ENCODE measurements at regions not wholly inside any gene's neighbourhood (a gene's known extent, or its start where the extent isn't known, plus 50 kb on each side); places are given as distances from the start of the nearest gene placed in this dataset.
A peak's percentile ranks its signal among the peaks of the same experiment; 100 is the strongest.

GRCh38 chr15:99921101-99921500 is 187.9 kb upstream of the LYSMD4 start:
- no peak for DNase-seq (ENCODE audit: low read depth, low spot score)

- no peak for DNase-seq (ENCODE audit: low read depth, low spot score)
Measured at GRCh38 chr15:99918072-99918471, 184.8 kb upstream of the LYSMD4 start.

GRCh38 chr15:99917252-99917651 is 184.0 kb upstream of the LYSMD4 start:
- no peak for DNase-seq (ENCODE audit: low read depth, low spot score)

- peak; percentile 86 for DNase-seq (ENCODE audit: low read depth, low spot score)
Measured at GRCh38 chr15:99916668-99917223, 183.5 kb upstream of the LYSMD4 start.

- DNase-seq (ENCODE audit: low read depth, low spot score): no peak
Measured at GRCh38 chr15:99914723-99915122, 181.5 kb upstream of the LYSMD4 start.

- no peak for DNase-seq (ENCODE audit: low read depth, low spot score)
Measured at GRCh38 chr15:99911816-99912215, 178.6 kb upstream of the LYSMD4 start.

- DNase-seq (ENCODE audit: low read depth, low spot score): peak; percentile 61
Measured at GRCh38 chr15:99909592-99910295, 176.5 kb upstream of the LYSMD4 start.

- no peak for DNase-seq (ENCODE audit: low read depth, low spot score)
Measured at GRCh38 chr15:99907698-99908097, 174.5 kb upstream of the LYSMD4 start.

GRCh38 chr15:99906793-99907192 is 173.6 kb upstream of the LYSMD4 start:
- no peak for DNase-seq (ENCODE audit: low read depth, low spot score)

- DNase-seq (ENCODE audit: low read depth, low spot score): no peak
Measured at GRCh38 chr15:99906311-99906710, 173.1 kb upstream of the LYSMD4 start.

GRCh38 chr15:99902248-99902928 is 169.2 kb upstream of the LYSMD4 start:
- DNase-seq (ENCODE audit: low read depth, low spot score): no peak

GRCh38 chr15:99895956-99896311 is 162.7 kb upstream of the LYSMD4 start:
- DNase-seq (ENCODE audit: low read depth, low spot score): no peak

- DNase-seq (ENCODE audit: low read depth, low spot score): no peak
Measured at GRCh38 chr15:99895189-99895955, 162.1 kb upstream of the LYSMD4 start.

- DNase-seq (ENCODE audit: low read depth, low spot score): no peak
Measured at GRCh38 chr15:99878835-99879234, 145.6 kb upstream of the LYSMD4 start.

GRCh38 chr15:99873451-99873850 is 140.2 kb upstream of the LYSMD4 start:
- DNase-seq (ENCODE audit: low read depth, low spot score): no peak

GRCh38 chr15:99863550-99864198 is 130.4 kb upstream of the LYSMD4 start:
- no peak for DNase-seq (ENCODE audit: low read depth, low spot score)

- DNase-seq (ENCODE audit: low read depth, low spot score): no peak
Measured at GRCh38 chr15:99857836-99858235, 124.6 kb upstream of the LYSMD4 start.

GRCh38 chr15:99850517-99850916 is 117.3 kb upstream of the LYSMD4 start:
- no peak for DNase-seq (ENCODE audit: low read depth, low spot score)

GRCh38 chr15:99845009-99845408 is 111.8 kb upstream of the LYSMD4 start:
- DNase-seq (ENCODE audit: low read depth, low spot score): no peak

- no peak for DNase-seq (ENCODE audit: low read depth, low spot score)
Measured at GRCh38 chr15:99844150-99844549, 110.9 kb upstream of the LYSMD4 start.

- DNase-seq (ENCODE audit: low read depth, low spot score): no peak
Measured at GRCh38 chr15:99842071-99842470, 108.8 kb upstream of the LYSMD4 start.

All from ELF-1 (cell line).